Activated naive CD4-positive, alpha-beta T cell treated with anti-CD3 and anti-CD28 coated beads, Interleukin-2, amount 50 U/mL, for 72 hours (primary cell): ENCODE measurements at regions not wholly inside any gene's neighbourhood (a gene's known extent, or its start where the extent isn't known, plus 50 kb on each side); places are given as distances from the start of the nearest gene placed in this dataset.

ENCODE experiments used
- ATAC-seq, 2 donors: fragments of 150-1000 bp; cut with Tn5 transposase; 2 replicates each; pipeline ENCODE4 v1.10.0; 2021; ENCODE audit warnings: mild to moderate bottlenecking in 2 of 2, moderate library complexity in 2 of 2
- DNase-seq, 2 donors: peaks; one replicate each; pipeline ENCODE4 v3.0.0; 2021 to 2022; ENCODE audit warnings: low spot score in 2 of 2
- H3K27ac Mint-ChIP-seq, 2 donors: one replicate each; pipeline ENCODE4 v1.8.0; 2022; ENCODE audit warnings: mild to moderate bottlenecking in 2 of 2, mixed read lengths in 2 of 2
- H3K36me3 Mint-ChIP-seq, 2 donors: one replicate each; pipeline ENCODE4 v1.8.0; 2022; ENCODE audit warnings: mixed read lengths in 2 of 2
- H3K9me3 Mint-ChIP-seq, 2 donors: one replicate each; pipeline ENCODE4 v1.8.0; 2022; ENCODE audit warnings: mixed read lengths in 2 of 2

GRCh38 chrX:45868425-45868824 lies 667.7 kb upstream of the DIPK2B start:
- Mint-ChIP-seq H3K36me3 (no peaks in the 10 kb centered on the region), H3K27ac (no peak overlapping the region), H3K9me3 (no peaks in the 10 kb centered on the region)
- ATAC-seq (peak in 1 of 2 donors; percentile 58), DNase-seq (no peak)

- no peaks in the 10 kb centered on the region for H3K9me3 Mint-ChIP-seq
- H3K27ac Mint-ChIP-seq = no peak overlapping the region
- no peak for DNase-seq
- no peaks in the 10 kb centered on the region for H3K36me3 Mint-ChIP-seq
- ATAC-seq = no peak
These were observed 662.1 kb upstream of the DIPK2B start for GRCh38 chrX:45862801-45863200.

GRCh38 chrX:45860450-45860849 lies 659.8 kb upstream of the DIPK2B start:
- Mint-ChIP-seq H3K27ac (no peak overlapping the region), H3K36me3 (no peaks in the 10 kb centered on the region), H3K9me3 (no peaks in the 10 kb centered on the region)
- ATAC-seq (no peak), DNase-seq (no peak)

DNA sequence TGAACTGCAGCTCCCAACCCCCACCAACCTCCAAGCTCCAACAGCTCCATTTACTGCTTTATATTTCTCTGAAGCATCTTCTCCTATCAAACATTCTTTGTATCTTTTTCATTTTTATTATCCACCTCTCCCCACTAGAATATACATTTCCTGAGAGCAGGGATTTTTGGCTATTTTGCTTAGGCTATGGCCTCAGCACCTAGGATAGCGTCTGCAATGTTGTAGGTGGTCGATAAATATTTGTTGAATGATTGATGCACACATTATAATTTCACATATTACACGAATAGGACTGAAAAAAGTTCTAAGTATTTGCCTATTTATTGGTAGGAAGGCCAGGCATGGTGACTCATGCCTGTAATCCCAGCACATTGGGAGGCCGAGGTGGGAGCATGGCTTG lies 658.7 kb upstream of the DIPK2B start:
- H3K27ac Mint-ChIP-seq = no peak overlapping the region
- no peaks in the 10 kb centered on the region for H3K9me3 Mint-ChIP-seq
- no peaks in the 10 kb centered on the region for H3K36me3 Mint-ChIP-seq
- ATAC-seq = no peak
- DNase-seq = no peak

DNA sequence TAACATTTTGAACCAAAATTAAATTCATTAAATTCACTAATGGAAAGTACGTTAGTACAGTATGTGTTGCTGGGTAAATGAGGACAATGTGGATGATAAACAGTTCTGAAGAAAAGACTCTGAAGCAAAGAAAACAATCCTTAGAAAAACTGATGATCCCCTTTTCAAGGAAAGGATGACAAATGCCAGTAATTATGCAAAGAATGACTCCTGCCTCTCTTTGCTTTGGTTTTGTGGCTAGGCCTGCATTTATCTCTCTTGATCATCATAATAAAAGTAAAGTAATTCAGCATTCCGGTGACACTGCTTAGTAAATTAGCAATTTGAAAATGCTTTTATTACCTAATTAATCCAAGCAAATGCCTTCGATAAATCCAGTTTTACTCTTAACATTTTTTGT lies 652.2 kb upstream of the DIPK2B start:
- Mint-ChIP-seq H3K27ac (peak overlapping the region in 1 of 2 donors; percentile 50), H3K9me3 (no peaks in the 10 kb centered on the region), H3K36me3 (peaks cover 21 to 22% of the 10 kb centered on the region in 2 donors)
- ATAC-seq = peak in 1 of 2 donors; percentile 17
- DNase-seq = no peak

- ATAC-seq (peak; percentile 78), DNase-seq (peak; percentile 49 to 54)
- H3K36me3 Mint-ChIP-seq = peaks cover 22 to 24% of the 10 kb centered on the region in 2 donors
- H3K27ac Mint-ChIP-seq = peak overlapping the region; percentile 46 to 86
- no peaks in the 10 kb centered on the region for H3K9me3 Mint-ChIP-seq
These were observed 650.8 kb upstream of the DIPK2B start for GRCh38 chrX:45851434-45851991.

- Mint-ChIP-seq H3K9me3 (no peaks in the 10 kb centered on the region), H3K36me3 (peaks cover 22 to 29% of the 10 kb centered on the region in 2 donors), H3K27ac (peak overlapping the region; percentile 88 to 89)
- ATAC-seq (peak; percentile 43 to 50), DNase-seq (peak; percentile 18 to 55)
These were observed 650.2 kb upstream of the DIPK2B start for GRCh38 chrX:45850775-45851433.

- Mint-ChIP-seq H3K27ac (peak overlapping the region; percentile 88 to 89), H3K36me3 (peaks cover 22 to 30% of the 10 kb centered on the region in 2 donors)
These were observed 649.6 kb upstream of the DIPK2B start for GRCh38 chrX:45850197-45850774.

DNA sequence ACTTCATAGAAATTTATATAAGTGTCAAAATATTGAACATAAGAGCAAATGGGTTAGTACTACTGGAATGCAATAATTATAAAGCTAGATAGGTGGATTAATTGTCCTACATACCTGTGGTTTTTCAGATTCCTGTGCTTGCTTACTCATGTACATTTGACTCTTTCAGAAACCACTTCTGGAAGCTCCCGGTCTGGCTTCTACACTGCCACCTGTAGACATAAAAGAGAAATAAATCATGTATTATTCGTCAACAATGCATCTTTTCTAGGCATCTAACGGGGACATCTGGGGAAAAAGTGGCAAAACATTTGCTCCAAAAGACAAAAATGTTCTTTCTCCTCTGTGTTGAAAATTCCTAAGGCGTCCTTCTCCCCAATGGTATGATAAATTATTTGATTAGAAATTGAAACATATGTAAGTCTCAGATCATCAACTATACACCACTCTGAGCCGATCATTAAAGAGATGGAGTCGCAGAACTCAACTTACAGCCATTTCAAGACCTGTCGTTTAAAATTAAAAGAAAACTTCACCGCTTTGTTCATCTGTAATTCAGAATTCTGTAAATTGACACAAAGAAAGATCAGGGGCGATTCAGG lies 648.7 kb upstream of the DIPK2B start:
- ATAC-seq = peak in 1 of 2 donors; percentile 39
- H3K9me3 Mint-ChIP-seq = no peaks in the 10 kb centered on the region
- peaks cover 22 to 30% of the 10 kb centered on the region in 2 donors for H3K36me3 Mint-ChIP-seq
- H3K27ac Mint-ChIP-seq = peak overlapping the region; percentile 88 to 89
- DNase-seq = no peak

More at GRCh38 chrX:45850197-45850774, 649.6 kb upstream of the DIPK2B start:
- ATAC-seq (peak; percentile 26 to 39), DNase-seq (peak; percentile 28 to 54)
- no peaks in the 10 kb centered on the region for H3K9me3 Mint-ChIP-seq

GRCh38 chrX:45847961-45848360 lies 647.3 kb upstream of the DIPK2B start:
- no peak for ATAC-seq
- Mint-ChIP-seq H3K27ac (no peak overlapping the region), H3K9me3 (no peaks in the 10 kb centered on the region), H3K36me3 (peaks cover 26 to 42% of the 10 kb centered on the region in 2 donors)
- DNase-seq = no peak

DNA sequence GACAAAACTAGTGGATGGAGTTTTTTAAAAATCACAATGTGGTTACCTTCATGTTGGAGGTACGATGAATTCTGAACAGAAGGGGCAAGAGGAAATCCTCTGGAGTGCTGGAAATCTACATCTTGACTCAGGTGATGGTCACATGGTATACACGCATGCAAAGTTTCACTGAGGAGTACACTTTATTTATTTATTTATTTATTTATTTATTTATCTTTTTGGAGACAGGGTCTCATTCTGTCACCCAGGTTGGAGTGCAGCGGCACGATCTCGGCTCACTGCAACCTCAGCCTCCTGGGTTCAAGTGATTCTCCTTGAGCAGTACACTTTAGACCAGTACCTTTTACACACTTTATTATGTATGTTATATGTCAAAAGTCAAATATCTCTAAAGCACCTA lies 645.7 kb upstream of the DIPK2B start:
- ATAC-seq = no peak
- peaks cover 35 to 56% of the 10 kb centered on the region in 2 donors for H3K36me3 Mint-ChIP-seq
- no peaks in the 10 kb centered on the region for H3K9me3 Mint-ChIP-seq
- DNase-seq = no peak
- no peak overlapping the region for H3K27ac Mint-ChIP-seq

- Mint-ChIP-seq H3K36me3 (peaks cover 28 to 55% of the 10 kb centered on the region in 2 donors), H3K9me3 (no peaks in the 10 kb centered on the region), H3K27ac (no peak overlapping the region)
- DNase-seq = no peak
- peak; percentile 30 to 68 for ATAC-seq
These were observed 644.5 kb upstream of the DIPK2B start for GRCh38 chrX:45845142-45845541.

GRCh38 chrX:45843518-45843917 lies 642.8 kb upstream of the DIPK2B start:
- no peak overlapping the region for H3K27ac Mint-ChIP-seq
- ATAC-seq = no peak
- no peak for DNase-seq
- H3K9me3 Mint-ChIP-seq = no peaks in the 10 kb centered on the region
- peaks cover 18 to 48% of the 10 kb centered on the region in 2 donors for H3K36me3 Mint-ChIP-seq

- Mint-ChIP-seq H3K9me3 (no peaks in the 10 kb centered on the region), H3K27ac (peak overlapping the region; percentile 73 to 74), H3K36me3 (peaks cover 14 to 44% of the 10 kb centered on the region in 2 donors)
- no peak for ATAC-seq
- no peak for DNase-seq
These were observed 642.2 kb upstream of the DIPK2B start for GRCh38 chrX:45842926-45843315.

DNA sequence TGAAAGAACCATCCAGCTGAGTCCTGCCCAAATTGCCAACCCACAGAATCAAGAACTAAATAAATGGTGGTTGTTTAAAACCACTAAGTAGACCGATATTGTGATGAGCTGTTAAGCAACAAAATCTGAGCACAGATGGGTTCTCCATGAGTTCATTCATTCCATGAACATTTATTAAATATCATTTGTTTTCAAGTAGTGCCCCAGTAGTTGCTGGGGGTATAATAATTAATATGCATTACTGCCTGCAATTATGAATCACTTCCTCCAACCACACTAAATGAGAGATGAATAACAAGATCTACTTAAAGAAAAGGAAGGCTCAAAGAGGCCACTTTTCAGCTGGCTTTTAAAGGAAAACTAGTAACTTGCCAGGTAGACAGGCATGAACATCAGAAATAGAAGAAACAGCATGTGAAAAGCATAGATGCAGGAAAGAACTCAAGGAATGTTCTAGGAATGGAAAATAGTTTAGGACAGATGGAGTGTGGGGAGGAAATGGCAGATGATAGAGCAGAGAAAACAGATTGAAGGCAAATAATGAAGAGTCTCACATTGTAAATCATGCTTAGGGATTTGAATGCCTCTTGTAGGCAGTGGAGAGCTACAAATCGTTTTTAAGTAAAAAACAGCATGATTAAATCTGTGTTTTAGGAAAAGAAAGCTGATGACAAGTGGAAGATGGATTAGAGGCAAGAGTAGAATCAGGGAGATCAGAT lies 641.7 kb upstream of the DIPK2B start:
- Mint-ChIP-seq H3K27ac (peak overlapping the region; percentile 74 to 82), H3K9me3 (no peaks in the 10 kb centered on the region), H3K36me3 (peaks cover 12 to 41% of the 10 kb centered on the region in 2 donors)
- no peak for DNase-seq
- ATAC-seq = peak in 1 of 2 donors; percentile 50

DNA sequence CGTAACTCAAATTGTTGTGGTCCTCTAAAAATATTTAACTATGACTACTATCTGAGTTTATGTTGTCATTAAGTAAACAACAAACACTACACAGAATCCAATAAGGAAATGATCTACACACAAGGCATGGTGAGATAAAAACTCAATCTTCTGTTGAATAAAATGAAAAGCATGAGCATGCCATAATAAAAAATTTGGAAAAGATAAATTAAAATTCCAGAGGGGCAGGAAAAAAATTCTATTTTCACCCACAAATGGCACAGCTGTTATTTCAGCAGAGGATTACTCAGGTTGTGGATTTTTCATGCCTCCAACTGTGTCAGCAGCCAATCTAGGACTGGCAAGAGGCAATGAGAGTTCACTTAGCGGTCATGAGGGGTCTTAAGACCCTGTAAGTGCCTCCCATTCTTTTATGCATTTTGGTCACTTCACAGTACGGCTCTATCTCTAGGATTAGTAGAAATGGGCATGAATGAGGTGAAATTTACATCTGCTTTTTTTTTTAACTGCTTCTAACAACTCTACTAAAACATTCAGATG lies 639.8 kb upstream of the DIPK2B start:
- Mint-ChIP-seq H3K36me3 (peaks cover 12 to 35% of the 10 kb centered on the region in 2 donors), H3K9me3 (no peaks in the 10 kb centered on the region), H3K27ac (no peak overlapping the region)
- ATAC-seq (no peak), DNase-seq (no peak)
